ENCODE measurements at regions not wholly inside any gene's neighbourhood (a gene's known extent, or its start where the extent isn't known, plus 50 kb on each side); places are given as distances from the start of the nearest gene placed in this dataset.

- TF ChIP-seq GATA2 (IDR thresholded peaks at IDR 0.05; ENCODE audit: low read depth, low read length) (no peak), GATA3 (IDR thresholded peaks at IDR 0.05; ENCODE audit: low read depth, low read length) (no peak)
These were observed 515.8 kb downstream of the SUCLG1 start for GRCh38 chr2:83943265-83943664.

Measured in SH-SY5Y (cell line).